ENCODE measurements at regions not wholly inside any gene's neighbourhood (a gene's known extent, or its start where the extent isn't known, plus 50 kb on each side); places are given as distances from the start of the nearest gene placed in this dataset.
"Not testable (repeated sequence)": the region's sequence is repeated elsewhere in the genome, so short reads cannot be mapped to it uniquely, and the experiment has no call there.

- Mint-ChIP-seq H3K36me3 (ENCODE audit: low read depth) (no peaks in the 10 kb centered on the region), H3K4me3 (no peak overlapping the region), H3K27me3 (no peaks in the 10 kb centered on the region), H3K4me1 (no peaks in the 10 kb centered on the region), H3K27ac (no peak overlapping the region), H3K9me3 (peaks cover 9% of the 10 kb centered on the region)
- DNase-seq, result no peak
- ChIA-PET POLR2A (no interaction called here), CTCF (no interaction called here)
These were observed 228.1 kb upstream of the FERD3L start for GRCh38 chr7:19373334-19373733.

- no peaks in the 10 kb centered on the region for H3K4me1 Mint-ChIP-seq
- H3K27me3 Mint-ChIP-seq, result no peaks in the 10 kb centered on the region
- CTCF ChIA-PET, result no interaction called here
- no peak overlapping the region for H3K4me3 Mint-ChIP-seq
- H3K36me3 Mint-ChIP-seq (ENCODE audit: low read depth), result no peaks in the 10 kb centered on the region
- DNase-seq, result no peak
- H3K9me3 Mint-ChIP-seq, result peaks cover 3% of the 10 kb centered on the region
- POLR2A ChIA-PET, result no interaction called here
- no peak overlapping the region for H3K27ac Mint-ChIP-seq
These were observed 224.6 kb upstream of the FERD3L start for GRCh38 chr7:19369806-19370205.

DNA sequence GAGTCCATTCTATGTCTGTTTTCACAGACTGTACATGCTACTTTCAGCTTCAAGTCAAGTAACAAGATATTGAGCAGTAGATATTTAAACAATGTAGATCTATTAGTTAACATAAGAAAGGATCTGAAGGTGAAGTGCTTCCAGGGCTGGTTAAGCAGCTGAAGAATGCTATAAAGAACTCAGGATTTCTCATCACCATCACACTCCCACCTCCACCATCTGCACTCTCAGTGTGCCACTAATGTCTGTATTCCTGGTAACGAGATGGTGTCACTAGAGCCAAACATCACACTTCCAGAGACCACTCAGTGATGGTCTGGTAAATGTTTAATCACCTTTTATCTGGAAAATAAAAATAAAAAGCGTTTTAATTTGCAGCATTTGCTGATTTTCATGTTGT lies 224.0 kb upstream of the FERD3L start:
- H3K4me1 Mint-ChIP-seq, result no peaks in the 10 kb centered on the region

DNA sequence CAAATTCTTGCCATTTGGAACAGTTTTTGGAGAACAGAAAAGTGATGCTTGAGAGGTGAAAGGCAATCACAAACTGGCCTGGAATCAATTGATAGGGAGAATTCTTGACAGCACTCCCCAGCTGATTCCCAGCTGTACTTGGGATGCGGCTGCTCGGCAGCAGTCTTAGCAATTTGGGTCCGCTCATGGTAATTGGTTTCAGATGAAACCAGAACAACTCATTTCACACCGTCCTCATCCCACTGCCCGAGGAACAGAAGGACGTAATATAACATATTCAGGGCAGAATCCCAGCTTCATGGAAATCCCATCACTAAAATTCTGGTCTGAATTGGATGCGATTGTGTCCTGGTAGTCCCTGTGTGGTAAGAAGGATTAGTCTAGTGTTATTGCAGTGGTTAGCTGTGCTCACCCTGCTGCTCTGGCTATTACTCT lies 223.3 kb upstream of the FERD3L start:
- DNase-seq, result no peak
- Mint-ChIP-seq H3K36me3 (ENCODE audit: low read depth) (no peaks in the 10 kb centered on the region), H3K4me3 (no peak overlapping the region), H3K27ac (no peak overlapping the region), H3K27me3 (no peaks in the 10 kb centered on the region), H3K9me3 (peaks cover 6% of the 10 kb centered on the region), H3K4me1 (no peaks in the 10 kb centered on the region)
- ChIA-PET POLR2A (no interaction called here), CTCF (no interaction called here)

More for the DNA sequence above, 224.0 kb upstream of the FERD3L start:
- no peak overlapping the region for H3K4me3 Mint-ChIP-seq
- H3K9me3 Mint-ChIP-seq, result peaks cover 8% of the 10 kb centered on the region
- ChIA-PET CTCF (no interaction called here), POLR2A (no interaction called here)
- H3K27me3 Mint-ChIP-seq, result no peaks in the 10 kb centered on the region
- no peaks in the 10 kb centered on the region for H3K36me3 Mint-ChIP-seq (ENCODE audit: low read depth)
- DNase-seq, result no peak
- no peak overlapping the region for H3K27ac Mint-ChIP-seq

DNA sequence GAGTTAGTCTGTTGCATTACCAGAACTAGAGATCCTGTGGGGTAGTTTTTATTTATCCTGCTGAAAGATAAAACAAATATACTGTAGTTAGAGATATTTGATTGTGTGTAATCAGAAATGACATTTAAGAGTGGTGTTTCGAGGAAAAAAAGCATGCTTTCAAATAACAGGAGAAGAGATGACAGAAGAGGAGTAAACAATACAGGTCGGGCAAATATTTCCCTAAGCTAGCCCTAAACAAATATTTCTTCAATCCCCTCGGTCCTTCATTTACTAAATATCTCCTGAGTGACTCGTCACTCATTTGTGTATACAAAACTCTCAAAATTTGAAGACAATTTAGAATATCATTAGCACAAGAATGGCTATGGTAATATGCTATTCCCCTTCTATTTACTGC lies 219.7 kb upstream of the FERD3L start:
- no peak for DNase-seq
- no peaks in the 10 kb centered on the region for H3K27me3 Mint-ChIP-seq
- H3K9me3 Mint-ChIP-seq, result peaks cover 9% of the 10 kb centered on the region
- no peak overlapping the region for H3K4me3 Mint-ChIP-seq
- H3K36me3 Mint-ChIP-seq (ENCODE audit: low read depth), result no peaks in the 10 kb centered on the region
- CTCF ChIA-PET, result no interaction called here
- POLR2A ChIA-PET, result no interaction called here
- H3K4me1 Mint-ChIP-seq, result no peaks in the 10 kb centered on the region
- H3K27ac Mint-ChIP-seq, result no peak overlapping the region

GRCh38 chr7:19362099-19362498 lies 216.9 kb upstream of the FERD3L start:
- Mint-ChIP-seq H3K27ac (no peak overlapping the region), H3K4me1 (no peaks in the 10 kb centered on the region), H3K27me3 (no peaks in the 10 kb centered on the region), H3K4me3 (no peak overlapping the region), H3K36me3 (ENCODE audit: low read depth) (no peaks in the 10 kb centered on the region), H3K9me3 (peaks cover 9% of the 10 kb centered on the region)
- no peak for DNase-seq
- ChIA-PET CTCF (no interaction called here), POLR2A (no interaction called here)

DNA sequence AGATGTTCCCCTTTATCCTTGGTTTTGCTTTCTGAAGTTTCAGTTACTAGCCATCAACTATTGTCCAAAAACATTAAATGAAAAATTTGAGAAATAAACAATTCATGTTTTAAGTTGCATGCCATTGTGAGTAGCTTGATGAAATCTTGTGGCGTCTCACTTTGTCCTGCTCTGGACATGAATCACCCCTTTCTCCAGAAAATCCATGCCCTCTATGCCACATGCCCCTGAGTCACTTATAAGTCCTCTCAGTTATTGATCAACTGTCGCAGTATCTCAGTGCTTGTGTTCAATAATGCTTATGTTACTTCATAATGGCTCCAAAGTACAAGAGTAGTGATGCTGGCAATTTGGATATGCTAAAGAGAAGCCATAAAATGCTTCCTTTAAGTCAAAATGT lies 208.0 kb upstream of the FERD3L start:
- no peaks in the 10 kb centered on the region for H3K9me3 Mint-ChIP-seq
- H3K27ac Mint-ChIP-seq, result no peak overlapping the region
- CTCF ChIA-PET, result no interaction called here
- POLR2A ChIA-PET, result no interaction called here
- no peak for DNase-seq
- H3K27me3 Mint-ChIP-seq, result no peaks in the 10 kb centered on the region
- H3K4me1 Mint-ChIP-seq, result no peaks in the 10 kb centered on the region
- no peak overlapping the region for H3K4me3 Mint-ChIP-seq
- H3K36me3 Mint-ChIP-seq (ENCODE audit: low read depth), result no peaks in the 10 kb centered on the region

GRCh38 chr7:19352305-19352695 lies 207.1 kb upstream of the FERD3L start:
- DNase-seq, result no peak
- Mint-ChIP-seq H3K9me3 (no peaks in the 10 kb centered on the region), H3K36me3 (ENCODE audit: low read depth) (no peaks in the 10 kb centered on the region), H3K4me3 (no peak overlapping the region), H3K4me1 (no peaks in the 10 kb centered on the region), H3K27ac (no peak overlapping the region), H3K27me3 (no peaks in the 10 kb centered on the region)
- ChIA-PET POLR2A (no interaction called here), CTCF (no interaction called here)

GRCh38 chr7:19351341-19352304 lies 206.4 kb upstream of the FERD3L start:
- no peak overlapping the region for H3K4me3 Mint-ChIP-seq
- CTCF ChIA-PET, result no interaction called here

DNA sequence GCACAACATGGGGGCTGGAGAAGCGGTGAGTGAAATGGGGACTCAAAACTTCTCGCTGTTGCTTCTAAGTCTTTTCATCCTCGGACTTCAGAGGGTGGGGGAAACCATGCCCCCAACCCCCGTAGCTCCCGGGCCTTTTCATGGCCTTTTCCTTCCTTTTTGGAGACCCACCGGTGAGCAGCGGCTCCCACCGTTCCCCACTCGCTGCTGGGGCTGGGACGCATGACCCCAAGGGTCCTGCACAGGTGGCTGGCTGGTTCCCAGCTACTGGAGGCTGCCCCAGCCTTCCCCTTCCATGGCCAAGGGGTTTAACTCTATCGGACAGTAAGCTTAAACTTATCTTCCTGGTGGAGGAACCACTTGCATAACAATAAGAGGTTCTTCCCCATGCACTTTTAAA lies 194.3 kb upstream of the FERD3L start:
- POLR2A ChIA-PET, result no interaction called here
- Mint-ChIP-seq H3K4me3 (no peak overlapping the region), H3K27ac (no peak overlapping the region), H3K4me1 (no peaks in the 10 kb centered on the region), H3K36me3 (ENCODE audit: low read depth) (no peaks in the 10 kb centered on the region), H3K9me3 (no peaks in the 10 kb centered on the region), H3K27me3 (no peaks in the 10 kb centered on the region)
- DNase-seq, result no peak
- CTCF ChIA-PET, result no interaction called here

More at GRCh38 chr7:19351341-19352304, 206.4 kb upstream of the FERD3L start:
- H3K4me1 Mint-ChIP-seq, result no peaks in the 10 kb centered on the region
- no peaks in the 10 kb centered on the region for H3K36me3 Mint-ChIP-seq (ENCODE audit: low read depth)
- POLR2A ChIA-PET, result no interaction called here
- H3K27me3 Mint-ChIP-seq, result no peaks in the 10 kb centered on the region
- DNase-seq, result no peak
- H3K9me3 Mint-ChIP-seq, result peaks cover 2% of the 10 kb centered on the region
- no peak overlapping the region for H3K27ac Mint-ChIP-seq

DNA sequence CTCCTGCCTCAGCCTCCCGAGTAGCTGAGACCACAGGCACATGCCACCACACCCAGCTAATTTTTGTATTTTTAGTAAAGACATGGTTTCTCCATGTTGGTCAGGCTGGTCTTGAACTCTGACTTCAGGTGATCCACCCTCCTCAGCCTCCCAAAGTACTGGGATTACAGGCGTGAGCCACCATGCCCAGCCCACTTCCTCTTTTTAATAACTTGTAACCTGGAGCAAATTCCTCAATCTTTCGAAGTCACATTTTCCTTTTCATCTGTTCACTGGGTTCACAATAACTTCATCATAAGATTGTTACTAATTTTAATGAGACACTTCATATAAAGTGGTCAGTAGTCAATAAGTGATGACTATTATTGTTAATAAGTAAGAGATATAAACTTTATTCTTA lies 193.3 kb upstream of the FERD3L start:
- H3K9me3 Mint-ChIP-seq; H3K36me3 Mint-ChIP-seq (ENCODE audit: low read depth); H3K4me1 Mint-ChIP-seq; H3K4me3 Mint-ChIP-seq; H3K27me3 Mint-ChIP-seq; CTCF ChIA-PET; H3K27ac Mint-ChIP-seq; DNase-seq; POLR2A ChIA-PET: not testable (repeated sequence)

DNA sequence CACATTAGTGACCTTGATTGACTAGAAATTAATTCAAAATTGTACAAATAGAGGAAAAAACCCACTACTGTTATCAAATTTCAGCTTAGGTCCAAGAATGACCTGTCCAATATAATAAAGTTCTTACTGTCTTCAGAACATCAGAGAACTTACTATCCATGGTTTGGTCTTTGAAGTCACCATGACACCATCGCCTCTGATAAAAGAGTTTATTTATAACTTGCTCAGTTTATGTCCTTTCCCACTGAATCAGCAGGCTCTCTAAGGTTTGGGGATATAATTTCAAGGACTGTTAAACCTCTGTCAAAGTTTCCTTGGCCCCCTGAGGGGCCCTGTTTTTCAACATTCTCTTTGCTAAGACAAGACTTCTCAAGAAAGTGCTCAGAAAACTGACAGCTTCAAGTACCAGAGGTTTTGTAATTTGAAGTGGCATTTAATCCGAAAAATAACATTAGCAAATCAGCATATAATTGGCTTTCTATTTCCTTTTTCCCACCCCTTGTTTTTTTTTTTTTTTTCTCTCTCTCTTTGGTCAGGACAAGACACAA lies 191.7 kb upstream of the FERD3L start:
- ChIA-PET POLR2A (no interaction called here), CTCF (no interaction called here)
- Mint-ChIP-seq H3K36me3 (ENCODE audit: low read depth) (no peaks in the 10 kb centered on the region), H3K27me3 (no peaks in the 10 kb centered on the region), H3K4me3 (no peak overlapping the region), H3K4me1 (no peaks in the 10 kb centered on the region), H3K9me3 (no peaks in the 10 kb centered on the region), H3K27ac (no peak overlapping the region)
- no peak for DNase-seq

DNA sequence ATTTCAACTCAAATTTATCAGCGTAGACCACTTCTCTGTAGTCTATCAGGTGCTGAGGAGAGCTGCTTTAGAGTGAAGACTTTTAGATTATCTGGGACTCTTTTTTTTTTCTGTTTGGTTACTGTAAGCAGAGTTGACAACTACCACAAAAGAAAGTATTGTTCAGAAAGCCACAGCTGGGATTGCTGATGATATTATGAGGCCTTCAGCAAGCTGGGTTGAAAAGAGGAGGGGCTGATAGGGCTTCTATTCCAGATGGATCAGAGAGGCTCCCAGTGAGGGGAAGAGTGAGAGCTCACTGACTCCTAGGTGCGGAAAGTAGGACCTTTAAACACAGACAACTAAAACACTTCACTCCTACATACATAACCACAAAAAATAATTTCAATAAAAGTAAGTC lies 188.5 kb upstream of the FERD3L start:
- ChIA-PET CTCF (no interaction called here), POLR2A (no interaction called here)
- no peaks in the 10 kb centered on the region for H3K9me3 Mint-ChIP-seq
- H3K4me3 Mint-ChIP-seq, result no peak overlapping the region
- H3K27me3 Mint-ChIP-seq, result no peaks in the 10 kb centered on the region
- H3K27ac Mint-ChIP-seq, result no peak overlapping the region
- H3K4me1 Mint-ChIP-seq, result no peaks in the 10 kb centered on the region
- DNase-seq, result no peak
- H3K36me3 Mint-ChIP-seq (ENCODE audit: low read depth), result no peaks in the 10 kb centered on the region

- POLR2A ChIA-PET, result no interaction called here
- DNase-seq, result no peak
- Mint-ChIP-seq H3K27me3 (no peaks in the 10 kb centered on the region), H3K4me3 (no peak overlapping the region), H3K4me1 (no peaks in the 10 kb centered on the region), H3K9me3 (no peaks in the 10 kb centered on the region), H3K36me3 (ENCODE audit: low read depth) (no peaks in the 10 kb centered on the region), H3K27ac (no peak overlapping the region)
- CTCF ChIA-PET, result interaction anchor here (0.6 kb wide), 1 partner anchor 1279 kb away, joined by 4 read pairs; no protein-coding TSS in a partner anchor
These were observed 181.8 kb upstream of the FERD3L start for GRCh38 chr7:19327018-19327417.

Measured in activated CD4-positive, alpha-beta memory T cell treated with anti-CD3 and anti-CD28 coated beads, Interleukin-2, amount 10 ng/mL, durations not matched to agents 7 days and 5 days (primary cell).